Smooth muscle cell (in vitro differentiated cells): ENCODE measurements at regions not wholly inside any gene's neighbourhood (a gene's known extent, or its start where the extent isn't known, plus 50 kb on each side); places are given as distances from the start of the nearest gene placed in this dataset.
A peak's percentile ranks its signal among the peaks of the same experiment; 100 is the strongest.

ENCODE experiments used
- DNase-seq: peaks from one replicate; lab custom pipeline; 2025; ENCODE audit not compliant: unreplicated experiment; lab: John Stamatoyannopoulos, UW
- H2AFZ ChIP-seq: fragments of 200-600 bp; sonication (generic); 2 replicates; pipeline ENCODE4 v1.6.0; 2016; ENCODE audit warnings: antibody characterized with exemption, low read depth, mild to moderate bottlenecking
- H3F3A ChIP-seq: fragments of 200-600 bp; sonication (generic); 2 replicates; pipeline ENCODE4 v1.6.0; 2017; ENCODE audit warnings: antibody characterized with exemption, low read depth
- H3K27ac ChIP-seq: fragments of 200-600 bp; sonication (generic); 2 replicates; pipeline ENCODE4 v1.5.1; 2016; ENCODE audit warnings: low read depth, mild to moderate bottlenecking
- H3K27me3 ChIP-seq: fragments of 200-600 bp; sonication (generic); 2 replicates; pipeline ENCODE4 v1.6.1; 2016; ENCODE audit warnings: low read depth, mild to moderate bottlenecking
- H3K36me3 ChIP-seq: fragments of 200-600 bp; sonication (generic); 2 replicates; pipeline ENCODE4 v1.5.1; 2016; ENCODE audit warnings: low read depth
- H3K4me1 ChIP-seq: fragments of 200-600 bp; sonication (generic); 2 replicates; pipeline ENCODE4 v1.5.1; 2016; ENCODE audit warnings: low read depth
- H3K4me2 ChIP-seq: fragments of 200-600 bp; sonication (generic); 2 replicates; pipeline ENCODE4 v1.6.0; 2016; ENCODE audit warnings: mild to moderate bottlenecking
- H3K4me3 ChIP-seq: fragments of 200-600 bp; sonication (generic); 2 replicates; pipeline ENCODE4 v1.5.1; 2016; ENCODE audit warnings: mild to moderate bottlenecking
- H3K79me2 ChIP-seq: fragments of 200-600 bp; sonication (generic); 2 replicates; pipeline ENCODE4 v1.6.0; 2016; ENCODE audit warnings: low read depth, mild to moderate bottlenecking
- H3K9ac ChIP-seq: fragments of 200-600 bp; sonication (generic); 2 replicates; pipeline ENCODE4 v1.6.0; 2016; ENCODE audit warnings: low read depth
- H3K9me3 ChIP-seq: fragments of 200-600 bp; sonication (generic); replicated peaks from 2 replicates; pipeline ENCODE4 v1.5.1; 2016; ENCODE audit warnings: low read depth
- H4K20me1 ChIP-seq: fragments of 200-600 bp; sonication (generic); 2 replicates; pipeline ENCODE4 v1.6.0; 2016; ENCODE audit warnings: low read depth
- CTCF ChIP-seq: fragments of 200-600 bp; sonication (generic); IDR thresholded peaks from 2 replicates; pipeline ENCODE4 v1.5.1; 2017; ENCODE audit warnings: borderline replicate concordance, mild to moderate bottlenecking, antibody characterized with exemption; ENCODE audit not compliant: insufficient read depth, poor library complexity, severe bottlenecking
- WGBS: methylation state at CpG from one replicate; pipeline ENCODE4 v1.1.7; 2016; ENCODE audit warnings: low lambda C conversion rate; 5-methylcytosine and 5-hydroxymethylcytosine counted together

DNA sequence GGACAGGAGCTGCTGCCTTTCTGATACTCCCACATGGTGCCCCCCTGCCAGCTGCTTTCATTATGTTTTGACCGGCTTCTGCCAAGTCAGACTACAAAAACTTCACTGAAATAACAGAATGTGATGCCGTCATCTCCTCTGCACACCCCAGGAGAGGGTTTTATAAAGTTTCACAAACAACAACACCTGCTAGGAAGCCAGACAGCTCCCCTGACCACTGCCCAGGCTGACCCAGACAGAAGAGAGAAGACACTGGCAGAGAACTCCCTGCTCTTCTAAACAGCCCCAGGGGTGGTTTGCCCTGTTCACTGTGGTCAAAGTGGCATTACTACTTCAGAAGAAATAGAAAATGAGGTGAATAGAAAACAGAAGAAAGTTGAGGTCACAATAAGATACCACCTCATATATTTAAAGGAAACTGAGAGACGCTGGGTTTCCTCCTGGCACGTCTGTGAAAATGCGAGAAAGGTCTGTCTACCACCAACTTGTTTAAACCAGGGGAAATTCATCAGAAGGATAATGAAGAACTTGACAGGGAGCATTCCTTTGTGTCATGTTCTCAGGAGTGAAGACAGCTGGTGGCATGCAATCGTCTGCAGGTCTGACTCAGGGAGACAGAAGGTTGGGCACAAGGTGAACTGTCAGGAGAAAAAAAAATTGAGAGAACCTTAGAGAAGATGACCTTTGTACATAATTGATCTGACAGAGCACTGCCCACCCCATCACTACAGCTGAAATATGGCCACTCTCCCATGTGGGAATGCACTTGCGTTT, 119.0 kb upstream of the NFIA start:
- no peaks in the 10 kb centered on the region for H3K79me2 ChIP-seq
- no peak for DNase-seq
- no peaks in the 10 kb centered on the region for H4K20me1 ChIP-seq
- no peaks in the 10 kb centered on the region for H3K36me3 ChIP-seq
- no peaks in the 10 kb centered on the region for H3F3A ChIP-seq
- peak overlapping the region; percentile 63 for H3K27ac ChIP-seq
- peaks cover 10% of the 10 kb centered on the region for H3K4me1 ChIP-seq
- no peak overlapping the region for H3K9ac ChIP-seq
- H3K4me3 ChIP-seq: no peak overlapping the region
- no peaks in the 10 kb centered on the region for H3K27me3 ChIP-seq
- WGBS: 78% methylated on average over 7 of the region's 7 CpGs
- peaks cover 5% of the 10 kb centered on the region for H3K9me3 ChIP-seq
- TF ChIP-seq CTCF: no peak
- H2AFZ ChIP-seq: no peak overlapping the region
- H3K4me2 ChIP-seq: no peak overlapping the region

DNA sequence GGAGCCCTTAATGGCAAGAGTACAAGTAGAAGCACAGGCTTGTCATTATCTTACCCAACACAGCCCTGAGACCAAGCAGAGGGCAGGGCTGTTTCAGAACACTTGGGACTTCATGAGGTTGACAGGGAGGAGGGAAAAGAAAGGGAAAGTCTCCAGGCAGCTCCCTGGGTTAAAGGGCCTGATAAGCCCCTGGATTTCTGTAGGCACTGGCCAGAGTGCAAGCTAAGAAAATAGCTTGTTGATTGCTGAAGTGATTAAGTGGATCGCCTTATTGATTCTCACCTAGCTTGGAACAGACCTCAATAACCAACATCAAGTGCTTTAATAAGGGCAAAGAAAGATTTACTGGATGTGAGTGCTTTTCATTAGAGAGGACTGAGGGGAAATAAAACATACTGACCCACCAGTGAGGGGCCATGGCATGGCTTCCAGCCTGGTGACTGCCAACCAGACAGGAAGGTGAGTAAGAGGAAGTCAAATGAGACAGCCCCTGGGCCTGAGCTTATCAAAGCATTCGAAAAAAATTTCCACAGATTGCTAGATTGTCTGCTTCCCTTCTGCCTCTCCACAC, 121.4 kb upstream of the NFIA start:
- Histone ChIP-seq H4K20me1 (no peaks in the 10 kb centered on the region), H3K9me3 (peaks cover 5% of the 10 kb centered on the region), H3K4me1 (peaks cover 10% of the 10 kb centered on the region), H3K9ac (peak overlapping the region; percentile 42), H3K36me3 (no peaks in the 10 kb centered on the region), H3F3A (no peaks in the 10 kb centered on the region), H3K4me2 (peak overlapping the region; percentile 46), H2AFZ (peak overlapping the region; percentile 52), H3K27ac (peak overlapping the region; percentile 55), H3K27me3 (no peaks in the 10 kb centered on the region), H3K79me2 (no peaks in the 10 kb centered on the region), H3K4me3 (no peak overlapping the region)
- no peak for DNase-seq
- TF ChIP-seq CTCF: no peak
- WGBS: 60% methylated on average over 2 of the region's 2 CpGs

DNA sequence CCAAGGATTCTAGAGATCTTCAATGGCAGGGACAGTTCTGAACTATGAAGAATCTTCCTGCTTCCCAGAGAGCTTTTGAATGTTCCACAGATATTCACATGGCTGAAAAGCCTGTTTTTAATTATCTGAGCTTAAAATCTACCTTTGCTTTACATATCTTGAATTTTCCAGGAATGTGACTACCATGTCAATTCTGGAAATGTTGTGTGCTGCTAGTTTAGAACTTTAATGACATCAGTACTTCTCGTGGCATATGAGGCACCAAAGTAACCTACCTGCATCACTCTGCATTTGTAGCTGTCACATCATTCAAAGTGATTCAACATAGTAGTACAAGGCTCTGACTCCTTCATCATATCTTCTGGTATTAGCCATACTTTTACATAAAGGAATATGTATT, 122.7 kb upstream of the NFIA start:
- no peaks in the 10 kb centered on the region for H4K20me1 ChIP-seq
- H3K36me3 ChIP-seq: no peaks in the 10 kb centered on the region
- no peaks in the 10 kb centered on the region for H3F3A ChIP-seq
- H3K9ac ChIP-seq: no peak overlapping the region
- no peak overlapping the region for H3K4me3 ChIP-seq
- no peak overlapping the region for H3K4me2 ChIP-seq
- H3K9me3 ChIP-seq: no peaks in the 10 kb centered on the region
- TF ChIP-seq CTCF: no peak
- no peak overlapping the region for H2AFZ ChIP-seq
- no peaks in the 10 kb centered on the region for H3K27me3 ChIP-seq
- H3K27ac ChIP-seq: no peak overlapping the region
- peaks cover 10% of the 10 kb centered on the region for H3K4me1 ChIP-seq
- WGBS: 67% methylated on average over 1 of the region's 1 CpG
- no peaks in the 10 kb centered on the region for H3K79me2 ChIP-seq
- no peak for DNase-seq

DNA sequence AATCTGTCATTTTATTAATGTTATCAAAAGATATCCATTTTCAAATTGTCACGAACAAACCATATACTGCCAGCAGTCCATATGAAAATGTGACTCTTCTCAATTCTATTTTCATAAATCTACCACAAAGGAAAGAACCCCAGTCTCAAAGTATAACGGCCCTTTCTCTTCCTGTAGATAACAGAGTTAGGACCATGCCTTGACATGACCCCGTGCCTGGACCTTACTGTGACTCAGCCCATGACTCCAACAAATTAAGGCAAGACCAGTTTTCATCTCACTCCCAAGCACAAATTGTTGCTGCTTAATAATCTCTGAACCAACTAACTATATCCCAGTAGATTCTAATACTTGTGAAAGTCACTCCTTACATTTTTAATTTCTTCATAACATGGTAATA, 124.4 kb upstream of the NFIA start:
- Histone ChIP-seq H3K4me1 (peaks cover 10% of the 10 kb centered on the region), H3K27me3 (no peaks in the 10 kb centered on the region), H3K36me3 (no peaks in the 10 kb centered on the region), H2AFZ (no peak overlapping the region), H3K9ac (no peak overlapping the region), H3K9me3 (no peaks in the 10 kb centered on the region), H3F3A (no peaks in the 10 kb centered on the region), H4K20me1 (no peaks in the 10 kb centered on the region), H3K27ac (no peak overlapping the region), H3K79me2 (no peaks in the 10 kb centered on the region), H3K4me2 (no peak overlapping the region), H3K4me3 (no peak overlapping the region)
- DNase-seq: no peak
- 56% methylated on average over 3 of the region's 3 CpGs for WGBS
- TF ChIP-seq CTCF: no peak
